Endothelial cell of umbilical vein (primary cell): ENCODE measurements at regions not wholly inside any gene's neighbourhood (a gene's known extent, or its start where the extent isn't known, plus 50 kb on each side); places are given as distances from the start of the nearest gene placed in this dataset.

Experiments used
- BruUV-seq: library from RNA; stranded (reverse); fragments of 400-500 nt; replicated peaks from 2 replicates; lab custom pipeline; 2021; lab: Mats Ljungman, UMichigan
- CTCF ChIA-PET: fragments of 300-600, 350-600 bp; sonication (Branson Sonifier 250); formaldehyde crosslinking; loops from one replicate; lab custom pipeline; 2021; ENCODE audit warnings: antibody characterized with exemption, inconsistent platforms; lab: Charles Lee
- POLR2A ChIA-PET: fragments of 300-600, 350-600 bp; sonication (Branson Sonifier 250); formaldehyde crosslinking; loops from one replicate; lab custom pipeline; 2021; ENCODE audit warnings: antibody characterized with exemption, inconsistent platforms; lab: Charles Lee
- DNase-seq: peaks from one replicate; pipeline ENCODE4 v3.0.0-alpha.2; 2011; ENCODE audit warnings: low read depth, low spot score
- FAIRE-seq: peaks from 2 replicates; lab custom pipeline; 2011; peaks lifted over from hg19 to GRCh38; lab: Jason Lieb, UNC
- H2AFZ ChIP-seq: 2 replicates; pipeline ENCODE4 v1.6.0; 2012; ENCODE audit warnings: low read depth, low read length, control low read depth, inconsistent platforms
- H3K27ac ChIP-seq: 2 replicates; pipeline ENCODE4 v1.5.1; 2011; ENCODE audit warnings: low read depth, mild to moderate bottlenecking, control low read depth, low read length, moderate library complexity; ENCODE audit not compliant: insufficient read depth
- H3K27me3 ChIP-seq, 2 experiments: 2 replicates each; pipeline versions ENCODE4 v1.6.0 to v1.6.1; 2011; ENCODE audit warnings: low read length in 2 of 2, mixed read lengths in 1 of 2; ENCODE audit not compliant: control insufficient read depth in 2 of 2, insufficient read depth in 2 of 2
- H3K36me3 ChIP-seq, 2 experiments: 2 replicates in 1 of 2; 3 replicates in 1 of 2; pipeline ENCODE4 v1.5.1; 2011; ENCODE audit warnings: low read length in 2 of 2, mild to moderate bottlenecking in 1 of 2, moderate library complexity in 1 of 2; ENCODE audit not compliant: control insufficient read depth in 2 of 2, insufficient read depth in 2 of 2; ENCODE audit errors: extremely low read depth in 1 of 2
- H3K4me1 ChIP-seq: 3 replicates; pipeline ENCODE4 v1.5.1; 2011; ENCODE audit warnings: mild to moderate bottlenecking, low read length; ENCODE audit not compliant: control insufficient read depth, insufficient read depth; ENCODE audit errors: extremely low read depth
- H3K4me2 ChIP-seq: 2 replicates; pipeline ENCODE4 v1.6.1; 2011; ENCODE audit warnings: low read length, control low read depth, mixed read lengths; ENCODE audit not compliant: insufficient read depth
- H3K4me3 ChIP-seq, 3 experiments: fragments of 200-600 bp in 1 of 3; sonication (generic), shearing (Covaris generic) in 1 of 3; replicated peaks in 1 of 3; 2 replicates each; pipeline ENCODE4 v1.5.1; 2011 to 2016; ENCODE audit warnings: control low read depth in 3 of 3, low read length in 3 of 3, mild to moderate bottlenecking in 2 of 3, inconsistent platforms in 1 of 3, low read depth in 1 of 3, moderate library complexity in 1 of 3; ENCODE audit not compliant: insufficient read depth in 1 of 3
- H3K79me2 ChIP-seq: 2 replicates; pipeline ENCODE4 v1.6.0; 2012; ENCODE audit warnings: low read length, inconsistent platforms; ENCODE audit not compliant: control insufficient read depth, insufficient read depth
- H3K9ac ChIP-seq: replicated peaks from 2 replicates; pipeline ENCODE3; 2011; ENCODE audit warnings: low read length, control low read depth; ENCODE audit not compliant: insufficient read depth; ENCODE audit errors: extremely low read depth
- H3K9me1 ChIP-seq: replicated peaks from 3 replicates; pipeline ENCODE4 v1.6.0; 2011; ENCODE audit warnings: mild to moderate bottlenecking, low read length; ENCODE audit not compliant: control insufficient read depth, insufficient read depth; ENCODE audit errors: extremely low read depth
- H3K9me3 ChIP-seq: replicated peaks from 2 replicates; pipeline ENCODE4 v1.5.1; 2012; ENCODE audit warnings: low read length, inconsistent platforms; ENCODE audit not compliant: control insufficient read depth, insufficient read depth
- H4K20me1 ChIP-seq: replicated peaks from 2 replicates; pipeline ENCODE3; 2011; ENCODE audit warnings: mild to moderate bottlenecking, low read length; ENCODE audit not compliant: control insufficient read depth, insufficient read depth; ENCODE audit errors: extremely low read depth
- CTCF ChIP-seq, 2 donors: IDR thresholded peaks; 1 replicate in 1 of 2; 2 replicates in 1 of 2; pipeline ENCODE4 v1.5.1; 2011; ENCODE audit warnings: low read length in 2 of 2, mild to moderate bottlenecking in 2 of 2, moderate library complexity in 2 of 2, control low read depth in 1 of 2, inconsistent platforms in 1 of 2, low read depth in 1 of 2; ENCODE audit not compliant: insufficient read depth in 1 of 2; ENCODE audit errors: extremely low read depth in 1 of 2
- EZH2 ChIP-seq: IDR thresholded peaks from 2 replicates; pipeline ENCODE4 v1.6.1; 2012; ENCODE audit warnings: borderline replicate concordance, low read depth, mild to moderate bottlenecking, moderate library complexity, low read length, inconsistent platforms; ENCODE audit not compliant: severe bottlenecking
- FOS ChIP-seq: IDR thresholded peaks from 2 replicates; pipeline ENCODE4 v1.6.1; 2011; ENCODE audit warnings: mild to moderate bottlenecking, low read length, moderate library complexity, borderline replicate concordance; ENCODE audit not compliant: insufficient read depth
- GATA2 ChIP-seq: IDR thresholded peaks from 2 replicates; pipeline ENCODE4 v1.7.0; 2011; ENCODE audit warnings: low read depth, mild to moderate bottlenecking, moderate library complexity, mixed read lengths, low read length; ENCODE audit not compliant: insufficient read length, insufficient read depth
- JUN ChIP-seq: IDR thresholded peaks from 2 replicates; pipeline ENCODE4 v1.6.1; 2011; ENCODE audit warnings: borderline replicate concordance, low read depth; ENCODE audit not compliant: insufficient read length, insufficient read depth
- MYC ChIP-seq: IDR thresholded peaks from one replicate; pipeline ENCODE4 v1.6.1; 2011; ENCODE audit warnings: mild to moderate bottlenecking, low read depth, low read length
- POLR2A ChIP-seq: IDR thresholded peaks from 2 replicates; pipeline ENCODE4 v1.6.1; 2012; ENCODE audit warnings: low read depth, mild to moderate bottlenecking, control low read depth, low read length
- POLR2AphosphoS5 ChIP-seq: IDR thresholded peaks from 2 replicates; pipeline ENCODE4 v1.6.1; 2012; ENCODE audit warnings: low read depth, mild to moderate bottlenecking, control low read depth, low read length, moderate library complexity; ENCODE audit not compliant: insufficient read depth
- dilution Hi-C: fragments of 300-500 bp; cut with MboI; formaldehyde crosslinking; loops from one replicate; pipeline ENCODE4 v1.15.0; 2019; ENCODE audit warnings: low sequenced_read_pairs; ENCODE audit not compliant: extremely low pct_ligation_motif_present
- intact Hi-C: fragments of 100-400 bp; cut with micrococcal nuclease; formaldehyde crosslinking; loops from one replicate; pipeline ENCODE4 v1.10.0; 2022
- TF ChIP-seq, protein P1 (sequence below): IDR thresholded peaks from 2 replicates; pipeline ENCODE4 v1.6.1; 2011; ENCODE audit not compliant: insufficient read depth, insufficient read length

DNA sequence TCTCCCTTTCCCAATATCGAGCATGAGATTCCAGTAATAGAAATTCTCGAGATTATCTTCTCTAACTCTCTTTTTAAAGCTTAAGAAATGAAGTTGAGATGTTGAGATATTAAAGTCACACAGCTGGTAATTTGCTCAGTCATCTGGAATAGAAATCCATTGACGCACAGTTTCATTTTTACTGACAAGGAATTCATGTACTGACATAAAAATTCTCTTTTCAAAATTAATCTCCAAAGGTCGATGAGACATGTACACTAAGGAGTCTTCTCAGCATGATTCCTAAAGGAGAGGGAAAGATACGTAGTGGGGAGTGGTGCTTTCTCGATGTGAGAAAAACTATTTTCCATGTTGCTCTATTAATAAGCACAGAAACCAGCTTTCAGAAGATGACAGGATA, 1639.5 kb upstream of the MIR17HG start:
- H3K27ac ChIP-seq = no peak overlapping the region
- intact Hi-C loops (no loop called here), dilution Hi-C loops (no loop called here)
- no TSS peak for BruUV-seq
- no peak for DNase-seq
- H3K4me1 ChIP-seq = no peaks in the 10 kb centered on the region
- no peak for TF ChIP-seq FOS
- no peak overlapping the region for H3K4me3 ChIP-seq
- no peaks in the 10 kb centered on the region for H3K9me1 ChIP-seq
- H3K27me3 ChIP-seq = no peaks in the 10 kb centered on the region
- H3K9me3 ChIP-seq = no peaks in the 10 kb centered on the region
- no peak overlapping the region for H2AFZ ChIP-seq
- ChIA-PET POLR2A (no interaction called here), CTCF (interaction anchor here (2.3 kb wide), 1 partner anchor 13 kb away, joined by 11 read pairs; no protein-coding TSS in a partner anchor)
- H3K4me2 ChIP-seq = no peak overlapping the region
- no peaks in the 10 kb centered on the region for H3K36me3 ChIP-seq
- FAIRE-seq = no peak
- H4K20me1 ChIP-seq = no peaks in the 10 kb centered on the region
- no peaks in the 10 kb centered on the region for H3K79me2 ChIP-seq
- no peak overlapping the region for H3K9ac ChIP-seq

DNA sequence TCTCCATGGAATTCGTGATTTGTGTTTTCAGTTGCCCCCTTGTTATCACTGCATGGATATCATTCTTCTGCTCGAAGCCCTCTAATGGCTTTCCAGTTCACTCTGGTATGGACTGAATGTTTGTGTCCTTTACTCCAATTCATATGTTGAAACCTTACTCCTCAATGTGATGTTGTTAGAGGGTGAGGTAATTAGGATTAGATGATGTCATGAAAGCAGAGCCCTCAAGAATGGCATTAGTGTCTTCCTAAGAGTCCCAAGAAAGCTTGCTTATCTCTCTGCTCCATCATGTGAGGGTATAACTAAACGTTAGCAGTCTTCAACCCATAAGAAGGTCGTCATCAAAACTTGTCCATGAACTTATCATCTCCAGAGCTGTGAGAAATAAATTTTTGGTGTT, 1626.3 kb upstream of the MIR17HG start:
- Histone ChIP-seq H3K4me1 (no peaks in the 10 kb centered on the region), H4K20me1 (no peaks in the 10 kb centered on the region), H3K36me3 (no peaks in the 10 kb centered on the region), H3K4me3 (no peak overlapping the region), H3K79me2 (no peaks in the 10 kb centered on the region), H2AFZ (no peak overlapping the region), H3K27me3 (no peaks in the 10 kb centered on the region), H3K9ac (no peak overlapping the region), H3K27ac (no peak overlapping the region), H3K9me1 (no peaks in the 10 kb centered on the region), H3K4me2 (no peak overlapping the region), H3K9me3 (no peaks in the 10 kb centered on the region)
- ChIA-PET POLR2A (no interaction called here), CTCF (no interaction called here)
- FAIRE-seq (no peak), DNase-seq (no peak)
- TF ChIP-seq JUN (no peak), FOS (no peak), MYC (no peak), POLR2A (no peak), CTCF (IDR thresholded peaks at IDR 0.05; ENCODE audit: extremely low read depth in 1 of 2, insufficient read depth in 1 of 2, low read depth in 1 of 2, low read length in 2 of 2) (no peak), EZH2 (no peak), GATA2 (no peak), POLR2AphosphoS5 (no peak)
- TF ChIP-seq, protein P1, sequence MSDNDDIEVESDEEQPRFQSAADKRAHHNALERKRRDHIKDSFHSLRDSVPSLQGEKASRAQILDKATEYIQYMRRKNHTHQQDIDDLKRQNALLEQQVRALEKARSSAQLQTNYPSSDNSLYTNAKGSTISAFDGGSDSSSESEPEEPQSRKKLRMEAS = no peak
- intact Hi-C loops = no loop called here
- no TSS peak for BruUV-seq
- dilution Hi-C loops = no loop called here
